GM12872 (cell line): ENCODE measurements at regions not wholly inside any gene's neighbourhood (a gene's known extent, or its start where the extent isn't known, plus 50 kb on each side); places are given as distances from the start of the nearest gene placed in this dataset.

ENCODE experiments used
- TF ChIP-seq, protein P1 (sequence below): IDR thresholded peaks from 3 replicates; pipeline ENCODE4 v1.5.1; 2011; ENCODE audit warnings: low read depth, mild to moderate bottlenecking, low read length, moderate library complexity; ENCODE audit not compliant: insufficient read depth

DNA sequence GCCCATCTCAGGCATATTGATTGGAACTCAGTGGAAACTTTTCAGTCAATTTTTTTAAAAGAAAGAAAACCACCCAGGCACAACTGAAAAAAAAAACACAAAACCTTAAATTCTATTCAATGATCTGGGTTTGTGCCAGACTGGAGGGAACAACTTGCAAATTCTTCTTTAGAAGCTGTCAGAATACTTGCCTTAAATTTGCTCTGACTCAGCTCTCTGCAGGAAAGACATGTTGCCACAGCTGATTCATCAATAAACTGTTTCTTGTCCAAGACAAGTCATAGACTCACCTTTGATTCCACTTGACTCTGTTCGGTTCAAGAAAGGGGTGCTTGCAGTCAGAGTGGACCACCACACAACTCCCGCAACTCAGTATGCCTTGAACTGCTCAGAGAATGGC, 117.8 kb upstream of the F13A1 start:
- TF ChIP-seq, protein P1, sequence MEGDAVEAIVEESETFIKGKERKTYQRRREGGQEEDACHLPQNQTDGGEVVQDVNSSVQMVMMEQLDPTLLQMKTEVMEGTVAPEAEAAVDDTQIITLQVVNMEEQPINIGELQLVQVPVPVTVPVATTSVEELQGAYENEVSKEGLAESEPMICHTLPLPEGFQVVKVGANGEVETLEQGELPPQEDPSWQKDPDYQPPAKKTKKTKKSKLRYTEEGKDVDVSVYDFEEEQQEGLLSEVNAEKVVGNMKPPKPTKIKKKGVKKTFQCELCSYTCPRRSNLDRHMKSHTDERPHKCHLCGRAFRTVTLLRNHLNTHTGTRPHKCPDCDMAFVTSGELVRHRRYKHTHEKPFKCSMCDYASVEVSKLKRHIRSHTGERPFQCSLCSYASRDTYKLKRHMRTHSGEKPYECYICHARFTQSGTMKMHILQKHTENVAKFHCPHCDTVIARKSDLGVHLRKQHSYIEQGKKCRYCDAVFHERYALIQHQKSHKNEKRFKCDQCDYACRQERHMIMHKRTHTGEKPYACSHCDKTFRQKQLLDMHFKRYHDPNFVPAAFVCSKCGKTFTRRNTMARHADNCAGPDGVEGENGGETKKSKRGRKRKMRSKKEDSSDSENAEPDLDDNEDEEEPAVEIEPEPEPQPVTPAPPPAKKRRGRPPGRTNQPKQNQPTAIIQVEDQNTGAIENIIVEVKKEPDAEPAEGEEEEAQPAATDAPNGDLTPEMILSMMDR, result no peak

- TF ChIP-seq, protein P1, result no peak
These were observed 119.3 kb upstream of the F13A1 start for GRCh38 chr6:6439778-6440177.

DNA sequence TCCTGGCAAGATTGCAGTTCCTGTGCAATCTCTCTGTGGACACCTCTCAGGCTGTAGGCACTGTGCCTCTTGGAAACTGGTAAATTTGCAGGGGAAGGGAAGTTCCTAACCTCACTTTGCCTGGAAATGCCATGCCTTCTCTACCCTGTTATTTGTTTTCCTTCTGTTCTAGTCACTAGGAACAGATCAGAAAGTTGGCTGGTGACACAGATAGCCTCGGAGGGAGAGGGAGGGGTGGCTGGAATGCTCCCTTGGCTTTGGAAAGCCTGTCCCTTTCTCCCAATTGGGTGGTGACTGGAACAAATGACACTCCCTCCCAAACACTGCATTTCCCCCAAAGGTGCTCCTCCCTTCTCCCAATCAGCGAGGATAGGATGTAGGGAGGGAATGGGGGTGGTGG, 131.5 kb upstream of the F13A1 start:
- TF ChIP-seq, protein P1, result no peak

GRCh38 chr6:6453186-6453585, 132.7 kb upstream of the F13A1 start:
- TF ChIP-seq, protein P1, result no peak

- TF ChIP-seq, protein P1, result no peak
These were observed 133.2 kb upstream of the LY86 start for GRCh38 chr6:6455272-6455671.

DNA sequence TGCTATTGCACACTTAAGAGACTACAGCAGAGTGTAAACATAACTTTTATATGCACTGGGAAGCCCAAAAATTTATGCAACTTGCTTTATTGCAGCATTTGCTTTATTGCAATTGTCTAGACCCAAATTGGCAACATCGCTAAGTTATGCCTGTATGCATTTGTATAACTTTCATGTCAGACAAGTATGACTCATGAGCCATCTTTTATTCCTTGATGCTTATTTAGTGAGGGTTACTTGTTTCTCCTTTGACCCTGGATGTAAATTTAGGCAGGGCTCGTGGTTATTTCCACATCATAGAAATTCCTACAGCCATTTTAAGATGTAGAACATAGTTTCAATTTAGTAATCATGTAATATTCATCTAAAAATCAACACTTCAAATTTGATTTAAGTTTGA, 130.3 kb upstream of the LY86 start:
- TF ChIP-seq, protein P1, result no peak

GRCh38 chr6:6460416-6460815, 128.1 kb upstream of the LY86 start:
- TF ChIP-seq, protein P1, result no peak

GRCh38 chr6:6461138-6461537, 127.4 kb upstream of the LY86 start:
- TF ChIP-seq, protein P1, result no peak
